CD4-positive, alpha-beta T cell treated with Interleukin-1 beta for 1 hour (primary cell): ENCODE measurements at regions not wholly inside any gene's neighbourhood (a gene's known extent, or its start where the extent isn't known, plus 50 kb on each side); places are given as distances from the start of the nearest gene placed in this dataset.
"Not testable (repeated sequence)": the region's sequence is repeated elsewhere in the genome, so short reads cannot be mapped to it uniquely, and the experiment has no call there.

Experiments
- DNase-seq, 2 donors: peaks; one replicate each; pipeline ENCODE4 v3.0.0-alpha.2; 2020 to 2022

- no peak for DNase-seq
Observed at GRCh38 chr4:149870008-149870407, 54.4 kb upstream of the IQCM start.

GRCh38 chr4:149881744-149882143 lies 66.1 kb upstream of the IQCM start:
- DNase-seq = no peak

- DNase-seq = no peak
Observed at GRCh38 chr4:149882251-149882650, 66.6 kb upstream of the IQCM start.

- DNase-seq = no peak
Observed at GRCh38 chr4:149884046-149884445, 68.4 kb upstream of the IQCM start.

GRCh38 chr4:149884529-149885181 lies 69.0 kb upstream of the IQCM start:
- no peak for DNase-seq

- no peak for DNase-seq
Observed at GRCh38 chr4:149885896-149886295, 70.3 kb upstream of the IQCM start.

- no peak for DNase-seq
Observed at GRCh38 chr4:149886786-149887490, 71.3 kb upstream of the IQCM start.

- DNase-seq = no peak
Observed at GRCh38 chr4:149889991-149890390, 74.3 kb upstream of the IQCM start.

- no peak for DNase-seq
Observed at GRCh38 chr4:149890531-149890930, 74.9 kb upstream of the IQCM start.

GRCh38 chr4:149891426-149891825 lies 75.8 kb upstream of the IQCM start:
- DNase-seq = no peak

- no peak for DNase-seq
Observed at GRCh38 chr4:149896432-149896831, 80.8 kb upstream of the IQCM start.

- DNase-seq = no peak
Observed at GRCh38 chr4:149897783-149898182, 82.1 kb upstream of the IQCM start.

GRCh38 chr4:149901128-149901527 lies 85.5 kb upstream of the IQCM start:
- DNase-seq = no peak

- DNase-seq = no peak
Observed at GRCh38 chr4:149902242-149902641, 86.6 kb upstream of the IQCM start.

- no peak for DNase-seq
Observed at GRCh38 chr4:149910177-149910576, 94.5 kb upstream of the IQCM start.

- no peak for DNase-seq
Observed at GRCh38 chr4:149910604-149911350, 95.1 kb upstream of the IQCM start.

GRCh38 chr4:149911354-149911753 lies 95.7 kb upstream of the IQCM start:
- DNase-seq = no peak

- DNase-seq = no peak
Observed at GRCh38 chr4:149912000-149912399, 96.4 kb upstream of the IQCM start.

GRCh38 chr4:149914119-149915115 lies 98.8 kb upstream of the IQCM start:
- peak in 1 of 2 donors; percentile 2 for DNase-seq

- DNase-seq = not testable (repeated sequence)
Observed at GRCh38 chr4:149915735-149916134, 100.1 kb upstream of the IQCM start.

- no peak for DNase-seq
Observed at GRCh38 chr4:149923736-149924135, 108.1 kb upstream of the IQCM start.

- DNase-seq = no peak
Observed at GRCh38 chr4:149927514-149927913, 111.9 kb upstream of the IQCM start.

GRCh38 chr4:149928507-149928906 lies 112.9 kb upstream of the IQCM start:
- DNase-seq = no peak
